ENCODE measurements at regions not wholly inside any gene's neighbourhood (a gene's known extent, or its start where the extent isn't known, plus 50 kb on each side); places are given as distances from the start of the nearest gene placed in this dataset.
"Not testable (repeated sequence)": the region's sequence is repeated elsewhere in the genome, so short reads cannot be mapped to it uniquely, and the experiment has no call there.

DNA sequence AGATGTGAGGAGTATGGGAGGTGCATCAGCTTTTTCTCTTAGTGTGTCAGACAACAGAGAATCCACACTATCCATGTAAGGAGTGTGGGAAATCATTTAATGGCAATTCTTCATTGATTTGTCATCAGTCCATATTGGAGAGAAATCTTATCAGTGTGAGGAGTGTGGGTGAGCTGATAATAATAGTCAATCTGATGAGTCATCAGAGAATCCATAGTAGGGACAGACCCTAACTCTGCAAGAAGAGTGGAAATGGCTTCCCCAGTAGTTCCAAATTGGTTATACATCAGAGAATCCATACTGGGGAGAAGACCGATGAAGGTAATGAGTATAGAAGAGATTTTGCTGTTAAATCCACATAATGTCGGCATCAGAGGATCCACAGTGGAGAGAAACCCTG is 150.5 kb upstream of the THUMPD2 start:
- no peak for DNase-seq (ENCODE audit: low spot score)

DNA sequence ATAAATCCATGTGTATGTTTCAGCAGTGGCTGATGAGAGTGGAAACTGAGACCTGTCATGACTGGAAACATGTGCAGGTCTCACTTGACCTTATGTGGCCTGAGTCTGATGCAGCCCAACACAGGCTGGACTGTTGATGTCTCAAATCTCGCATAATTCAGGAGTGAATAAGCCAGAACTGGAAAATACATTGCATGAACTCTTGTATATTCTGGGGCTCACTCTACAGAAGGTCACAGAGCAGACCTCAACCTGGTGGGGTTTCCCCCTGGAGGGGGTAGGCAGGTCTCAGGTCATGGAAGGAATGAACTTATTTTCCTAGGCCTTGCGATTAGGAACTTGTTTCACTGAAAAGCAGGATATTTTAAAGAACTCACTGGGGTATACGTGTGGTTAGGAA is 146.3 kb upstream of the THUMPD2 start:
- no peak for DNase-seq (ENCODE audit: low spot score)

DNA sequence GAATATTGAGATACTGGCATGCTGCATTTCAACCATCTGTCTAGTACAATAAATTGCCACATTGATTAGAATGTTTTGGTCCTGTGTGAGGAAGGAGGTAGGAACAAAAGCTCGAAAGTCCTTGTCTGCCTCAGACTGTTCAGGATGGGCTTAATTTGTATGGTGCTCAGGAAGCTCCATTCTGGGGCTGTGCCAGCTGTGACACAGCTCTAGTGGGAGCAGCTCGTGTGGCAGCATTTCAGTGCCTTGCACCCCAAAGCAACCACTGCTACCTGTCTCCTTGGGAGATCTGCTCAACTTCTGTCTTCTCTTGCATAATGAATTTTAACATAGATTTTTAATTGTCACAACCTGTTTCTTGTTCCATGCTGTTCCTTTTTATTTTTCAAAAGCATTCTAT is 144.4 kb upstream of the THUMPD2 start:
- no peak for DNase-seq (ENCODE audit: low spot score)

DNA sequence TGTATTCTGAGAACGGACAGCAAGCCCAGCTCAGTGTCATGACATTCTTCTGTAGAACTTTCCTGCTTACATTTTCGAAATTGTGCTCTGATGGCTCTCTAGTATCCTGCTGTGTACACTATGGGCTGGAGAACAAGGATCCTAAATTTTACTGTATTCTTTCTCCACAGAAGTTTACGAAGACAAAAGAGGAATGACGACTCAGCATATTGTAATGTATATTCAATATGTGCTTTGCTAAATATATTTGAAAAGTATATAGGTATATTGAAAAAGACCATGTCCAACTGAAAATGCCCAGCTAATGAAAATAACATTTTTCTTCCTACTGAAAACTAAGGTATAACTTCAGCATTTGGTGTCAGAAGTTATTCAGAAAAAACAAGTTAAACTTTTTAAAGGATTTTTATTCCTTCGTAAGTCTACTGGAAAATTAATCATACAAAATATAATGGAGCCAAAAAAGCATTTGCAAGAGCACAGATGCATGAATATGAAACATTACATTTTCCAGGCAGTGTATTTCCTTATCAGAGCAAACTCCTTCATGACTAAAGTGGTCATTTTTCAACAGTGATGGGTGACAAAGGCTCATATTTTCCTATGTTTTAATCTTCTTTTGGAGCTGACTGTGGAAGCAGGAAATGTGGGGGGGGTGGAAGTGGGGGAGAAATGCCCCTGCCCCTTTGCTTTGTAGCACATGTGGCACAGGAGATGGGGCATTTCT is 143.8 kb upstream of the THUMPD2 start:
- no peak for DNase-seq (ENCODE audit: low spot score)

DNA sequence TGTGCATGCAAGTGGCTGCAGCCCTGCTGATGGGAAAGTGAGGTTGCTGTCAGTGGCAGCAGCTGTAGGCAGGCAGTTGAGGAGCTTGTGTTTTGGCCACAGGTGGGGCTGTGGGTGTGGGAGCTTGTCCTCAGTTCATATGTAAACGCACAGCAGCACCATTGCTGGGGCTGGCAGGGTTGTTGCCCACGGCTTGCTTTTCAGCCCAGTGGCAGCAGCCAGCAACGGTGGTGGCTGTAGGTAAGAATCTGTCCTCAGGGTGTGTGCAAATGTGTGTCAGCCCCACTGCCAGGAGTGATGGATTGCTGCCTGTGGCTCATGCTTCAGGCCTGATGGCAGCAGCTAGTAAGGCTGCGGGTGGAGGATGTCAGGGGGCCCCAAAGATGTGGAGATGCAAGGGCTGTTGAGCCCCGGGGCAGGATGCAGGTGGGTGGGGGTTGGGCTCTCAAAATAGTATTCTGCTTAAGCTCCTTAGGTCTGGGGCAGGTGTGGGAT is 141.3 kb upstream of the THUMPD2 start:
- DNase-seq (ENCODE audit: low spot score) = no peak

DNA sequence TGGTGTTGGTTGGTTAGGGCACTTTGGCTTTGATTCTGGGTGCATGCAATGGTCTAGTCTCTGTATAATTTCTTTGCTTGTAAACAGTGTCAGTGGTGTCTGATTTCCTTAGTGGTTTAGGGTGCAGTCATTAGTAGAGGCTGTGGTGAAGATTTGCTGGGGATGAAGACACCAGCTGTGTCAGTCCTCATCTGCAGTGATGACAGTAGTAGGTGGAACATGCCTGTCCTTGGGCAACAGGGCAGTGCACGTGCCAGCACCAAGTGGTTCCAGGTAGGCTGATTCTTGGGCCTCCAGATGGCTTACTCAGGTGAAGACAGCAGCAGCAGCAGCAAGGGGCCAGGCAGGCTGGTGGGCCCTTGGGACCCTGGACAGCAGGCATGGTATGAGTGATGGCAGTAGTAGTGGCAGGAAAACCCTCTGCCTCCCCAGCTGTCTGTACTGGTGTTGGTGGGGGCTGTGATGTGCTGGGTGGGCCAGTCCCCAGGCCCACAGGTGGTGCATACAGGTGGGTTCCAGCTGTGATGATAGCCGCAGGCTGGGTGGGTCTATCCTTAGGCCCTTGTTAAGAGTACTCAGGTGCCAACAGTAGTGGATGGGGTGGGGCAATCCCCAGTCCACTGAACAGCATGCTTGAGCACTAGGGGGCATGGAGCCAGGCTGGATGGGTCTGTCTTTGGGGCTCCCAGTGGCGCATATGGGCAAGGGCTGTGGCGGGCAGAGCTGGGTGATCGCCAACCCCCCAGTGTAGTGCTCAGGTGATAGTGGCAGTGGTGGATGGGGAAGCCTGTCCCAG is 140.7 kb upstream of the THUMPD2 start:
- DNase-seq (ENCODE audit: low spot score) = no peak

DNA sequence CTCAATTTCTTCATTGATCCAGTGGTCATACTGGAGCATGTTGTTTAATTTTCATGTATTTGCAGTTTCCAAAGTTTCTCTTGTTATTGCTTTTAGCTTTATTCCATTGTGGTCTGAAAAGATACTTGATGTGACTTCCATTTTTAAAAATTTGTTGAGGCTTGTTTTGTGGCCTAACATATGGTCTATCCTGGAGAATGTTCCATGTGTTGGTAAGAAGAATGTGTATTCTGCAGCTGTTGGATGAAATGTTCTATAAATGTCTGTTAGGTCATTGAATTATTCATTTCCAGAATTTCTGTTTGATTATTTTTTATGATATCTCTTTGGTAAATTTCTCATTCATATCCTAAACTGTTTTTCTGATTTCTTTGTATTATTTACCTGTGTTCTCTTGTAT is 139.8 kb upstream of the THUMPD2 start:
- DNase-seq (ENCODE audit: low spot score) = no peak

DNA sequence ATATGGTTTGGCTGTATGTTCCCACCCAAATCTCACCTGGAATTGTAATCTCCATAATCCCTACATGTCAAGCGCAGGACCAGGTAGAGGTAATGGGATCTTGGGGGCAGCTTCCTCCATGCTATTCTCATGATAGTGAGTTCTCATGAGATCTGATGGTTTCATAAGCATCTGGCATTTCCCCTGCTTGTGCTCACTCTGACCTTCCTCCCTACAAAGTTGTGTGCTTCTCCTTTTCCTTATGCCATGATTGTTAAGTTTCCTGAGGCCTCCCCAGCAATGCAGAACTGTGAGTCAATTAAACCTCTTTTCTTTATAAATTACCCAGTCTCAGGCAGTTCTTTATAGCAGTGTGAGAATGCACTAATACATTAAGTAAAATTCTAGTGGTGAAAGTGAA is 138.3 kb upstream of the THUMPD2 start:
- DNase-seq (ENCODE audit: low spot score) = not testable (repeated sequence)

DNA sequence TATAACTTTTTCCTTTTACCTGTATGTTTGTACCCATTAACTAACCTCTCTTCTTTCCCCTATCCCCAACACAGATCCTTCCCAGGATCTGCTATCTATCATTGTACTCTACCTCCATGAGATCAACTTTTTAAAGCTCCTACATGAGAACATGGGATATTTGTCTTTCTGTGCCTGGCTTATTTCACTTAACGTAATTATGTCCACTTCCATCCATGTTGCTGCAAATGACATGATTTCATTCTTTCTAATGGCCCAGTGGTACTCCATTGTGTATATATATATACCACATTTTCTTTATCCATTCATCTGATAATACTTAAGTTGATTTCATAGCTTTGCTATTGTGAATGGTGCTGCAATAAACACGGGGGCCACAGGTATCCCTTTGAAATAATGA is 135.9 kb upstream of the THUMPD2 start:
- no peak for DNase-seq (ENCODE audit: low spot score)

DNA sequence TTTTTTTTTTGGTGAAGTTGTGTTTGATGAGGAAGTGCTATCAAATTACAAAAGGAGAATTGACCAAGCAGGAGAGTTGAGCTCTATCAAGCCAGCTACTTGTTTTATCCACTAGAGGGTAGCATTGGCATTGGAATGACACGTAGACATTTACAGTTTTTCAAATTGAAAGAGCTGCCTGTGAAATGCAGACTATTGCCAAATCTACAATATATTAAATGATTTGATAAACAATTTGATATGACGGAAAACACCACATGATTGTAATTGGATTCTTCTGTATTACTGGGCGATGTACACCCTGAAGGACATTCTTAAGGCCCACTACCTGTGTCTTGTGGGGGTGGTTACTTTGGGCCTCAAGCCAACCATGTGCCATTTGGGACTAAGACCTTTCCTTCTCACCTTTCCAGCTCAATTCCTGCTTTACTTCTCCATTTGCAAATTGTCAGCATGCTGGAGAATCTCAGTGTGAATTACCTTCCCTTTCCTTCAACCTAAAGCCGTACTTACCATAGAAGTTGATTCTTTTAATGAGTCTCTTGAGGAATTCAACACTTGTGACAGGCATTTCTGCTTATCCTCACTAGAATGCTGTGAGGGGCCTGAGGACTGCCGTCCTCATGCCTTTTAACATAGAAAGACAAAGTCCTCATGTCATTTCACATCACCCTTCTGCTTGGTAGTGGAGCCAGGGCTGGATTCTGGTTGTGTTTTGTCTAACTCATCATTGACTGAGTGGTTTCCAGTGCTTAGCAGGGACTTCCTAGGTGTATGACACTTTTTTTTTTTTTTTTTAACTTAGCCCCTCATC is 134.8 kb upstream of the THUMPD2 start:
- peak; percentile 34 for DNase-seq (ENCODE audit: low spot score)

DNA sequence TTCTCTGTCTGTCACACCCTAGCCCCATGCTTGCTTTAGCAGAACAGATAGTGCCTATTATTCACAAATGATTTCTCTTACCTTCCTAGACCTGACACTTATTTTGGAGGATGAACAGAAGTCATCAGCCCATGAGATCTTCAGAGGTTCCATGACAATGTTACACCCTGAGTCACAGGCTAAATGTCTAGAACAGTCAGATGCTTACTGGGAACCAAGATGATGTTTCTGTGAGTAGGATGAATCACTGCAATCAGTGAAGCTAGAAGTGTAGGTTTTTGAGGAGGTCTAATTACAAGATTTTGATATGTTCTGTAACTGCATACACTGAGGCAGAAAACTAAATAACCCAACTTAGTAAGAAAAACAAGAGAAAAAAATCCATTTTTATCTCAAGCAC is 123.0 kb upstream of the THUMPD2 start:
- no peak for DNase-seq (ENCODE audit: low spot score)

DNA sequence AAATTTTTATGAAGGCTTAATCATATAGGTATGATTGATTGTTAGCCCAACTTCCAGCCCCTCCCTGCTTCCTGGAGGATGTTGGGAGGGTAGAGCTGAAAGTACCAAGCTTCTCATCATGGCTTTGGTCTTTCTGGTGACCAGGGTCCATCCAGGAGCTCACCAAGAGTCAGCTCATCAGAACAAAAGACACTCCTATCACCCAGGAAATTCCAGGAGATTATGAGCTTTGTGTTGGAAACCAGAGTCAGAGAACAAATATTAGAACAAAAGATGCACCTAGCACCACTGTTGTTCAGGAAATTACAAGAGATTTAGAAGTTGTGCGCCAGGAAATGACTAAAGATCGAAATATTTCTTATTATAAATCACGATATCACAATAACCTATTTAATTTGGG is 119.9 kb upstream of the THUMPD2 start:
- no peak for DNase-seq (ENCODE audit: low spot score)

DNA sequence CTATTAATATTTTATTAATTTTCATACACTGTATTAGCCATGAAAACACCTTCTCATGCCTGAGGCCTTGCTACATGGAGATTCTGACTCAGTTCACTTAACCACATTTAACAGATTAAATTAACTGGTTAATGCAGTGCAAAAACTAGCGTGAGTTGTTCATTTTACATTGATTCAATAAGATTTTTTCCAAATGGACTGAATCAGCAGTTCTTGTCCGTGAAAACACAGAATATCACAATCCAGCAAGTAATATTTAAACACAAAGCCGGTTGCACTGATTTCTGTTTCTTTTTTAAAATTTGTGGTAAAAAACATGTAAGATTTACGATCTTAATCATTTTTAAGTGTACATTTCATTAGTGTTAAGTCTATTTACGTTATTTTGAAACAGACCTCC is 118.2 kb upstream of the THUMPD2 start:
- no peak for DNase-seq (ENCODE audit: low spot score)

DNA sequence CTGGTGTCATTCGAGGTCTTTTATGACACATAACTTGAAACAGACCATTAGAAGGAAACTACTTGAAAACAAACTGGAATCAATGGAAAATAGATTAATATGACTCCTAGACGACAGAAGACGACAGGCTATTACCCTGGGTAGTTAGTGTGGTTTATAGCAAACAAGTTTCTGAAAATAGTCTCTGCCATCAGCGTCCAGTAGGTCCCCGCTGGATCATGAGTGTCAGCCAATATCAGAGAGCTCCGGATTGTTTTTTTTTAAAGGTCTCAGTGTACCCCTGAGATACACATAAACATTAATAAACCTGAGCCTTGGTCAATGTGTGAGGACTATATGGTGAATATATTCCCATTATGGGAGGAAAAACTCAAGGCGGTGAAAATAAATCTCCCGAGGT is 115.0 kb upstream of the THUMPD2 start:
- no peak for DNase-seq (ENCODE audit: low spot score)

DNA sequence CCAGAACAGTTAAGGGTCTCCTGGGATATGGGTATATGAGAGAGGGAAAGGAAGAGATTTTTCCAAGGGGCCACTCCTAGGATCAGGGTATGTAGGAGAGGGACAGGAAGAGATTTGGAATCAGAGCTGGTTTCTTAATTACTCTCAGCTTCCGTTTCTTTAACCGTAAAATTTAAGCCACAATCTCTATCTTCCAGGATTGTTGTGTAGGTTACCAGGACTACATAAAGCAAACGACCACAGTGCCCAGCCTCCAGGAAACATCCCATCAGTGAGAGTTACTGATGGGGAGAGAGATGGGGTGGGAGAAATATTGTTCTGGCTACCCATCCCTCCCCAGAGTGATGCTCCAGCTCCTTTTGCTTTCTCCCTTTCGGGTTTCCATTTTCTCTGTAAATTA is 114.6 kb upstream of the THUMPD2 start:
- no peak for DNase-seq (ENCODE audit: low spot score)

DNA sequence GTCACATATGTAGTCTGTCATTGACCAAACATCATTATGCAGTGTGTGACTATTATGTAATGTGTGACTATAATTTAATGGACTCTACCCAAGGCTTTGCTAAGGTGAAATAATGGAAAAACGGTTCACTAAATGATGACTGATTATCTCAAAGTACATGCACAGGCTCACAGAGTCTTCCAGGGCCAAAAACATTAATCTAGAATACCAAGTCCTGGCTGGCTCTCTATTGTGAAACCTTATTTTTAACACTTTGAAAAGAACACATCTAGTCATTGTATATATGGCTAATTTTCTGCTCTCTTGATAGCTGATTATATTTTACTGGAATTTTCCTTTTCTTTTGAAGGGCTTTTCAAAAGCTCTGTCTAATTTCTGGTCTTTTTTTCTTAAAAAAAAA is 102.9 kb upstream of the THUMPD2 start:
- DNase-seq (ENCODE audit: low spot score) = no peak

DNA sequence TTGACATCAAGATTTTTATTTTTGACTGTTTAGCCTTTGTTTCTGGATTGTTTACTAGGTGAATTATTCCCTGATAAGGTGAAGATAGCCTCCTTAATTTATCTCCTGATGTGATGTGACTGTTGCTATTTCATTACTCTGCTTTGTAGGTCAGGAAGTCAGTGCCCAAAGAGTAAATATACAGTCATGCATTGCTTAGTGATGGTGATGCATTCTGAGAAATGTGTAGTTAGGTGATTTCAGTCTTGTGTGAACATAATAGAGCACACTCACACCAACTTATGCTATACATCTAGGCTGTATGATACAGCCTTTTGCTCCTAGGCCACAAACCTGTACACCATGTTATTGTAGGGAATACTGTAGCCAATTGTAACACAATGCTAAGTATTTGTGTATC is 102.4 kb upstream of the THUMPD2 start:
- no peak for DNase-seq (ENCODE audit: low spot score)

DNA sequence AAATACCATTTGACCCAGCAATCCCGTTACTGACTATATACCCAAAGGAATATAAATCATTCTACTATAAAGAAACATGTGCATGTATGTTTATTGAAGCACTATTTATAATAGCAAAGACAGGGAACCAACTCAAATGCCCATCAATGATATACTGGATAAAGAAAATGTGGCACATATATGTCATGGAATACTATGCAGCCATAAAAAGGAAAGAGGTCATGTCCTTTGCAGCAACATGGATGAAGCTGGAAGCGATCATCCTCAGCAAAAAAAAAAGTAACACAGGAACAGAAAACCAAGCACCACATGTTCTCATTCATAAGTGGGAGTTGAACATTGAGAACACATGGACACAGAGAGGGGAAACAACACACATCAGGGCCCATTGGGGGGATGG is 99.9 kb upstream of the THUMPD2 start:
- not testable (repeated sequence) for DNase-seq (ENCODE audit: low spot score)

DNA sequence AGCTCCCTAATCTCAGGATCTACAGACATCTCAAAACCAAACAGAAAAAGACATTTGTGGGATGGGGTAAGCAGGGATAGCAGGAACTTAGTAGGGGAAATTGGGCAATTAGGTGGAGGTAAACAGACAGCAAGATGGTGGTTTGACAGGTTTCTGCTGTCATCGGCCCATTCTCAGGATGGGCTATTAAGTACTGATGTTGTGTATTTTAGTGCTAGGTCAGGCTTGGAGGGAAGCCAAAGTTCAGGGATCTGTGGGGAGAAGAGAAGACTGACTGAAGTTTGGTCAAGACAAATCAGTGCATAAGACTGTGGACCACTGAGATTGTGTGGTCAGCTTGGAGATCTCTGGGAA is 96.8 kb upstream of the THUMPD2 start:
- no peak for DNase-seq (ENCODE audit: low spot score)

DNA sequence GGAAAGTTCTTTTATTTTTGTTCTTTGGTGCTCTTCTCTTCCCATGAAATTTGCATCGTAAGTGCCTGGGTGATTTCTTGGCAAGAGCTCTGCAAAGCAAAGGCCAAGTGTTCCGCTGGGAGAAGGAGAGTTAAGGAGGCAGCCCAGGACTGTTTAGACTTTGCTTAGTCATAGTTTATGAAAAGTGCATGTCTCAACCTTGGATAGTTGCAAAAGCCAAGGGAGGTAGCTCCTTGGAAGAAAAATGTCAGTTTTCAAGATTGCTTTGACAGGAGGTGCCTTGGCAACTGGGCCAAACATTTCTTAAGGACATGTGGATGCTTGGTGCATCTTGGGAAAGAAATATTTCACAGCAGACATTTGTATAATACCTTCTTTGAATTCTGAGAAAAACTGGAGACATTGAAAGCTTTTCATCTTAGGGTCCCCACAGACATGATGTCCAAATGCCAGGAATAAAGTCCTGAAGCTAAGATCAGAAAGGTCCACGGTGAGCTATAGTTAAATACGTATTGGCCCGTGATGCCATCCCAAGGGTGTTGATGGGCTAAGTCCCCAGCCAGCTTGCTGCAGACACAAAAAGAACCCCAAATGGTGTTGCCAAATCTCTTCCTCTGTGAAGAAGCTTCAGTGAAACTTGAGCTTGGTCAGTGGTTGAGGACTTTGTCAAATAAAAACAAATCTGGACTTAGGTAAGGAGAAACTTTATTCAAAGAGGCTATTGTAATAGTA is 96.3 kb upstream of the THUMPD2 start:
- DNase-seq (ENCODE audit: low spot score) = no peak

DNA sequence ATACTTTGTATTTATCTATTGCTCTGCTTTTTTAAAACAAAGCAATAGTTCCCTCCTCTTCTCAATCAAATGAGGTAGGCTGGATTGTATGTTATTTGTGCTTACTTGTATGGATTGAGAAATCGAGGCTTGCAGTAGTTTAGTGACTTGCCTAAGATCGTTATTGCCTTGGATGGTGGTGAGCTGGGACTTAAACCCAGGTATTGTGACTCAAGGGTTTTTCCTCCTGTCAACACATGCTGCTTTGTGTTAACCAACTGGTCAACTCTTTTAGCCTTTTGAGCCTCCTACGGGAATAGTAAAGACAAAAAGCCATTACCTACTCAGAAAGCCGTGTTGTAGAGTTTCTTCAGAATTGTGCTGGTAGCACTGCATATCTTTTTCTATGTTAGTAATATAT is 95.2 kb upstream of the THUMPD2 start:
- no peak for DNase-seq (ENCODE audit: low spot score)

DNA sequence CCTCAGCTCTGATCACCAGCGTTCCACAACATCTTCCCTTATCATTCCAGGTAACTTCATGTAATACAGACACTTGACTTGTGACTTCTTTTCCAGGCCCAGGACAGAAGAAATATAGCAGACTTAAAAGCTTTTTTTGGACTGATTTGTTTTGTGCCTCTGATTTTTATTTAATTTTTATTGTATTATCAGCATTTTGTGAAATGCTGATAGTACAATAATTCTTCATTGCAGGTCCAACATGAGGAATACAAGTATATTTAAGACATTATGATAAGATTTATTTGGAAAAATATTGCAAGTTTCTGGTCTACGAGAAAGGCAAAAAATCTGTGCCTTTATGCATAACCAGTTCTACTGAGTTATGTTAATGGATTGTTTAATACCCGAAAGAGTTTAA is 94.5 kb upstream of the THUMPD2 start:
- DNase-seq (ENCODE audit: low spot score) = no peak

All from germinal center (tissue), 1 donor.